ENCODE measurements at regions not wholly inside any gene's neighbourhood (a gene's known extent, or its start where the extent isn't known, plus 50 kb on each side); places are given as distances from the start of the nearest gene placed in this dataset.
"Not testable (repeated sequence)": the region's sequence is repeated elsewhere in the genome, so short reads cannot be mapped to it uniquely, and the experiment has no call there.

DNA sequence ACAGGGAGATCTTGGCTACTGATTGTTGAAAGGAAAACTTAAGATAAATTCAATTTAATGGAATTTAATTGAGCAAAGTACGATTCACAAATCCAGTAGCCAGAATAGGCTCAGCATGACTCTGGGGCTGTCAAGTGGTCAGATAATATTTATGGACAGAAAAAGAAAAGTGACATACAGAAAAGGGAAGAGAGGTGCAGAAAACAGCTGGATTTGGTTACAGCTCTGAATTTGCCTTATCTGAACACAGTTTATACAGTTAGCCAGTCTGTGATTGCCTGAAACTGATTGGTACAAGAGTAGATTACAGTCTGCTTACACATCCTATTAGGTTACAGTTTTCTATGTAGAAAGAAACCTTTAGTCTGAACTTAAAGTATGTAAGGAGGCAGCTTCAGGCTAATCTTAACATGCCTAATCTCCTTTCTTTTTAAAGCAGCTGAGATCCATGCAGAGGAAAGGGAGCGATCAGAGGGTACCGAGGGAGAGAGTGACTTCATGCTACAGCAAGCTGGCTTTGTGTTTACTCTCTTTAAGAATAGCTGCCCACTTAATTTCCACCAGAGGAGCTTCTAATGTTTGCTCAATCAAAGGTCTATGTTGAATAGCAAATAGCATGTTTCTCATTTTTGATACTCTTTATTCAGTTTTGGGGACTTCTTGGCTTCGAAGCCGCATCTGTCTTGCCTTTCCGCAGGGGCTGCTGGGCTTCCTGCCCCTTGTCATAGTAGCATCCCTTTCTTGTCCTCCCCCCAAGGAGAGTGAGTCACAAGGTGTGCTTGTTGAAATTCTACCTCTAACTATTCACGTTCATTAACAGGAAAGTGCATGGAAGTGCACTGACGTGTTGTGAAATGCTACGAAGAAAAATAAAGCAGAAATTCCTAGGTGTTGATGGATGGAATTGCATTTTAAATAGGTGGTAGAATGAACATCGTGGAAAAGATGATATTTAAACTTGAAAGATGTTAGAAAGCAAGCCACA lies 761.2 kb downstream of the TAF11L14 start:
- Histone ChIP-seq H3K27ac (no peak overlapping the region), H3K9ac (no peak overlapping the region), H3K4me1 (no peaks in the 10 kb centered on the region), H3K4me3 (no peak overlapping the region), H3K36me3 (no peaks in the 10 kb centered on the region), H3K4me2 (no peak overlapping the region), H3K9me3 (peaks cover 7% of the 10 kb centered on the region; the same call in 1 of the 2 replicates), H4K20me1 (no peaks in the 10 kb centered on the region), H3K27me3 (no peaks in the 10 kb centered on the region)
- no peak for TF ChIP-seq Cebpa-rat (IDR thresholded peaks at IDR 0.05)

DNA sequence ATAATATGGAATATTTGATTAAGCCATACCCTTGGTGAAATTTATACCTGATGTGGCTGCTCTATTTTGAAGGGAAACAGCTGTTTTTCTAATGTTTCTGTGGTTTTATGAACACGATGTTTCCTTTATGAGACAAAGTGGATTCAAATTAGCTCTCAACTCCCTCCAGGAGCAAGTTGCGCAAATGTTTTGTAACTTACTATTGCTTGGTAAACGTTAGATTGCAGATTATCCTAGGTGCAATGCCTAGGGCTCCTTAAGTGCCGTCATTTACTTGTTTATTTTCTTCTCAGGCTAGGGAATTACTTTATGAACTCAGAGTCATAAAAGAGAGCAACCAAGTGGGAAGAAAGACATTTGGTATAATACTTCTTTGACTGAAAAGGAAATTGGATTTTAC lies 763.1 kb downstream of the TAF11L14 start:
- H3K9me3 ChIP-seq = peaks cover 7% of the 10 kb centered on the region; the same call in 1 of the 2 replicates

DNA sequence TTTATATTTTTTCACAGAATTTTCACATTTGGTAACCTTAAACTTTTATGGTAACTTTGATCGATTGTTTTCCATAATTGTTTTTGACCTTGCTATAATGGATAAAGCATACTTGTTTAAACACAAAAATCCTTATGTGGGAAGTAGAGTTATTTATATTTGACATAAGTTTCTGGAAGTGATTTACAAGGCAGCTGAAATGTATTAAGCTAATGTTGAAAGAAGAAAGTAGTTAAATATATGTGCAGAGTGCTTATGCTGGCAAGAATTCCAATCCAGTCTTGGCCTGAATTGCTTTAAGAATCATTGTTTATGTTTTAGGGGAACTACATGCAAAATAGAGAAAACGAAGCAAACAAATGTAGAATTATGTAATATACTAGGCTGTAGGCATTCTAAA lies 763.6 kb downstream of the TAF11L14 start:
- Histone ChIP-seq H3K27me3 (no peaks in the 10 kb centered on the region), H3K4me1 (no peaks in the 10 kb centered on the region), H3K4me2 (no peak overlapping the region), H3K4me3 (no peak overlapping the region), H3K9me3 (peaks cover 7% of the 10 kb centered on the region; the same call in 1 of the 2 replicates), H3K9ac (no peak overlapping the region), H4K20me1 (no peaks in the 10 kb centered on the region), H3K27ac (no peak overlapping the region), H3K36me3 (no peaks in the 10 kb centered on the region)
- TF ChIP-seq Cebpa-rat (IDR thresholded peaks at IDR 0.05) = no peak

More for the DNA sequence above, 763.1 kb downstream of the TAF11L14 start:
- Histone ChIP-seq H3K9ac (no peak overlapping the region), H3K4me1 (no peaks in the 10 kb centered on the region), H3K4me2 (no peak overlapping the region), H3K27me3 (no peaks in the 10 kb centered on the region), H3K27ac (no peak overlapping the region), H3K36me3 (no peaks in the 10 kb centered on the region), H4K20me1 (no peaks in the 10 kb centered on the region), H3K4me3 (no peak overlapping the region)
- TF ChIP-seq Cebpa-rat (IDR thresholded peaks at IDR 0.05) = no peak

DNA sequence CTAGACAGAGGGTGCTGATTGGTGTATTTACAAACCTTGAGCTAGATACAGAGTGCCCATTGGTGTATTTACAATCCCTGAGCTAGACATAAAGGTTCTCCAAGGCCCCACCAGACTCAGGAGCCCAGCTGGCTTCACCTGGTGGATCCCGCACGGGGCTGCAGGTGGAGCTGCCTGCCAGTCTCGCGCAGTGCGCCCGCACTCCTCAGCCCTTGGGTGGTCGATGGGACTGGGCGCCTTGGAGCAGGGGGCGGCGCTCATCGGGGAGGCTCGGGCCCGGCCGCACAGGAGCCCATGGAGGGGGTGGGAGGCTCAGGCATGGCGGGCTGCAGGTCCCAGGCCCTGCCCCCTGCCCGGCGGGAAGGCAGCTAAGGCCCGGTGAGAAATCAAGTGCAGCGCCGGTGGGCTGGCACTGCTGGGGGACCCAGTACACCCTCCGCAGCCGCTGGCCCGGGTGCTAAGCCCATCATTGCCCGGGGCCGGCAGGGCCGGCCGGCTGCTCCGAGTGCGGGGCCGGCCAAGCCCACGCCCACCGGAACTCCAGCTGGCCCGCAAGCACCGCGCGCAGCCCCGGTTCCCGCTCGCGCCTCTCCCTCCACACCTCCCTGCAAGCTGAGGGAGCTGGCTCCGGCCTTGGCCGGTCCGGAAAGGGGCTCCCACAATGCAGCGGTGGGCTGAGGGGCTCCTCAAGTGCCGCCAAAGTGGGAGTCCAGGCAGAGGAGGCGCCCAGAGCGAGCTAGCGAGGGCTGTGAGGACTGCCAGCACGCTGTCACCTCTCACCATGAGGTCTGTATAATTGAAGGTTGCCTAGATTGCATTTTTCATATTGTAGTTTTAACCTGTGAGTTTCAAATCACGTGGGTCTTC lies 765.4 kb downstream of the TAF11L14 start:
- H3K9me3 ChIP-seq, H4K20me1 ChIP-seq, H3K4me1 ChIP-seq, H3K4me3 ChIP-seq, H3K27me3 ChIP-seq, H3K4me2 ChIP-seq, H3K27ac ChIP-seq, H3K36me3 ChIP-seq, H3K9ac ChIP-seq: not testable (repeated sequence)

DNA sequence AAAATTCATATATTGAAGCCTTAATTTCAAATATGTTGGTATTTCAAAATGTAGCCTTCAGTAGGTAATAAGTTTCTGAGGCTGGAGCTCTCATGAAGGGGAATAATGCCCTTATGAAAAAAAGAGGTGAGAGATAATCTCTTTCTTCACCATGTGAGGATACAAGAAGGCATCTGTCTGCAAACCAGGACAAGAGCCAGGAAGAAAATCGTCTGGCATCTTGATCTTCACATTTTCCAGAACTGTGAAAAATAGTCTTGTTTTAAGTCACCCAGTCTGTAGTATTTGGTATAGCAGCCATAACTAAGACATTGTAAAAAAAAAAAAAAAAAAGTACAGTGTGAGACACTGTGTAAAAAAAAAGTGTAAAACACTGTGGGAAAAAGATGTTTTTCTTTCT lies 768.9 kb downstream of the TAF11L14 start:
- Histone ChIP-seq H3K9me3 (peaks cover 7% of the 10 kb centered on the region; the same call in 1 of the 2 replicates), H3K4me2 (no peak overlapping the region), H3K9ac (no peak overlapping the region), H3K27me3 (no peaks in the 10 kb centered on the region), H3K36me3 (no peaks in the 10 kb centered on the region), H3K4me3 (no peak overlapping the region), H3K27ac (no peak overlapping the region), H3K4me1 (no peaks in the 10 kb centered on the region), H4K20me1 (no peaks in the 10 kb centered on the region)
- no peak for TF ChIP-seq Cebpa-rat (IDR thresholded peaks at IDR 0.05)

DNA sequence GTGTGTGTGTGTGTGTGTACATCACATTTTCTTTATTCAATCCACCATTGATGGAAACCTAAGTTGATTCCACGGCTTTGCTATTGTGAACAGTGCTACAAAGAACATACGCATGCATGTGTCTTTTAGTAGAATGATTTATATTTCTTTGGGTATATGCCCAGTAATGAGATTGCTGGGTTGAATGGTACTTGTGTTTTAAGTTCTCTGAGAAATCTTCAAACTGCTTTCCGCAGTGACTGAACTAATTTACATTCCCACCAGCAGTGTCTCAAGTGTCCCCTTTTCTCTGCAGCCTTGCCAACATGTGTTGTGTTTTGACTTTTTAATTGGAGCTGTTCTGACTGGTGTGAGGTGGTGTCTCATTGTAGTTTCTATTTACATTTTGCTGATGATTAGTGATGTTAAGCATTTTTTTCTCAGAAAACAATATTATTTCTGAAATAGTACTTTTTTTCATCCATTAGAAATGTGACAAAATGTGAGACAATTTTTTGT lies 769.7 kb downstream of the TAF11L14 start:
- H3K9me3 ChIP-seq = peaks cover 7% of the 10 kb centered on the region; the same call in 1 of the 2 replicates
- no peaks in the 10 kb centered on the region for H3K36me3 ChIP-seq
- H3K9ac ChIP-seq = no peak overlapping the region
- no peak overlapping the region for H3K27ac ChIP-seq
- H3K4me3 ChIP-seq = no peak overlapping the region
- no peaks in the 10 kb centered on the region for H3K27me3 ChIP-seq
- no peaks in the 10 kb centered on the region for H3K4me1 ChIP-seq
- no peaks in the 10 kb centered on the region for H4K20me1 ChIP-seq
- TF ChIP-seq Cebpa-rat (IDR thresholded peaks at IDR 0.05) = no peak
- H3K4me2 ChIP-seq = no peak overlapping the region

DNA sequence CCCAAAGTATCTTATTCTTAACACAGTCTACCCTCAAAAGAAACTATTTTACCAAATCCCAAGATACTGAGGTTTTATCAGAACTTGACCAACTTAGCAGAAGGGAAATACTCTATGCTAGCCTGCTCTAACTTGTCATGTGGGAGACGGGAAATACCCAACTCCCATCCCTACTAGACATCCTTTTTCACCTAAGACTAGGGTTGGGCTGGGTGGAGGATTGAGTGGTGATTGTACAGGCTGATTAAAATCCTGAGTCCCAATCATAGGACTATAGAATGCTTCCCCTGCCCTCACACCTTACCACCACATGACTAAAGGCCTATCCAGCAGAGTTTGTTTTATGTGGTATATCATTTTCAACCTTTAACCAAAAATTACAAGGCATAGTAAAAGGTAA lies 786.5 kb downstream of the TAF11L14 start:
- Histone ChIP-seq H3K9ac (no peak overlapping the region), H3K4me1 (no peaks in the 10 kb centered on the region), H4K20me1 (no peaks in the 10 kb centered on the region), H3K4me2 (no peak overlapping the region), H3K27ac (no peak overlapping the region), H3K27me3 (no peaks in the 10 kb centered on the region), H3K4me3 (no peak overlapping the region), H3K36me3 (no peaks in the 10 kb centered on the region), H3K9me3 (no peaks in the 10 kb centered on the region)
- no peak for TF ChIP-seq Cebpa-rat (IDR thresholded peaks at IDR 0.05)

DNA sequence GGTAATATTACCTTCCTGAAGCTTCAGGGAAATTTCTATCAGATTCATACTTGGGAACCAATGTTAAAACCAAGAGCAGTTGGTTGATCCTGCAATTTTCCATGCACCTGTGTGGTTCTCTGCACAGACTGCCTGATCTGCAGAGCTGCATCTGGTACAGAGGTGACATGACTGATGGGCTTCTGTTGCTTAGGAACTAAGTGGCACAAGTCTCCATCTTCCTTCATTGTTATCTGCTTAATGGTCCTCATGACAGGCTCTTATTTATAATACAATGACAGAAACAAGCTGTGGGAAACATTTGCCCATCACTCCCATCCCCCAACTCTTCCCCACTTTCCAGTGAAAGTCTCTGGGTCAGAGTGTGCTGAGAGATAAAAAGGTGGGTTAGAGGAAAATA lies 799.1 kb downstream of the TAF11L14 start:
- H3K27ac ChIP-seq = no peak overlapping the region
- no peaks in the 10 kb centered on the region for H4K20me1 ChIP-seq
- peaks cover 5% of the 10 kb centered on the region; the same call in 1 of the 2 replicates for H3K9me3 ChIP-seq
- H3K27me3 ChIP-seq = no peaks in the 10 kb centered on the region
- no peak overlapping the region for H3K4me2 ChIP-seq
- TF ChIP-seq Cebpa-rat (IDR thresholded peaks at IDR 0.05) = no peak
- H3K36me3 ChIP-seq = no peaks in the 10 kb centered on the region
- H3K9ac ChIP-seq = no peak overlapping the region
- H3K4me3 ChIP-seq = no peak overlapping the region
- no peaks in the 10 kb centered on the region for H3K4me1 ChIP-seq

DNA sequence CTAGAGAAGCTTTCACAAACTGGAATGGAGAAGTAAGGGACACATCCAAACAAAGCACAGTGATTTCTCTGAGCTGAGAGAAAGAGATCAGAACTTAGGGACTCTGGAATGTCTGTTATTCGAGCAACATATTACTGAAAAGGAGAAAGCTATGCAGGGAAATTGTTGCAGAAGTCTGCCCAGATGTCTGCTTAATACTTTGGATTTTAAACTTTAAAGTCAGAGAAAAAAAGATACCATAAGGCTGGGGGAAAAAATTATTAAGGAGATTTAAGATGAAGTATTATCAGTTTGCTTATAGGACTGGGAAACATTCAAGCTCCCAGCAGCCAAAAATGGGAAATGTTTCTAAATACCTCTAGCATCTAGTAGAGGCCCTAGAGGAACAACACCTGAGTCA lies 803.9 kb downstream of the TAF11L14 start:
- no peaks in the 10 kb centered on the region for H3K36me3 ChIP-seq
- H4K20me1 ChIP-seq = no peaks in the 10 kb centered on the region
- H3K4me3 ChIP-seq = no peak overlapping the region
- H3K4me2 ChIP-seq = no peak overlapping the region
- no peaks in the 10 kb centered on the region for H3K27me3 ChIP-seq
- H3K9ac ChIP-seq = no peak overlapping the region
- TF ChIP-seq Cebpa-rat (IDR thresholded peaks at IDR 0.05) = no peak
- no peak overlapping the region for H3K27ac ChIP-seq
- H3K9me3 ChIP-seq = no peaks in the 10 kb centered on the region
- H3K4me1 ChIP-seq = no peaks in the 10 kb centered on the region

Measured in BLaER1 (cell line).